ENCODE measurements at regions not wholly inside any gene's neighbourhood (a gene's known extent, or its start where the extent isn't known, plus 50 kb on each side); places are given as distances from the start of the nearest gene placed in this dataset.
A peak's percentile ranks its signal among the peaks of the same experiment; 100 is the strongest.

DNA sequence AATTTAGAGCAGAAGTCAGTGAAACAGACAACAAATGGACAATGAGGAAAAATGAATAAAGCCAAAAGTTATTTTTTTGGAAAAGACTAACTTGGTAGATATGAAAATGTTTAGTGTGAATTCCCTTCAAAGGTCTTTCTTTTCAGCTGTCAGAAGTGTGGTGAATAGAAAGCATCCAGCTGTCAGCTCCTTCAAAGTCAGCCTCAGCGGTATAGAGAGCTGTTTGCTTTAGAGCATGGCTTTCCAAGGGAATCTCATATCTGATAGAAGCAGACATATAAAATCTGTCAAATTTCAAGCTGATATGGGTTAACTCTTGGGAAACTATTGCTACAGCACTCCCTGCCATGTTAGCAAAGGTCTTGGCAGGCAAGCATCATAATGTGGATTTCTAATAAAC, 309.3 kb downstream of the CASP12 start:
- DNase-seq (ENCODE audit: low read depth), result no peak

DNA sequence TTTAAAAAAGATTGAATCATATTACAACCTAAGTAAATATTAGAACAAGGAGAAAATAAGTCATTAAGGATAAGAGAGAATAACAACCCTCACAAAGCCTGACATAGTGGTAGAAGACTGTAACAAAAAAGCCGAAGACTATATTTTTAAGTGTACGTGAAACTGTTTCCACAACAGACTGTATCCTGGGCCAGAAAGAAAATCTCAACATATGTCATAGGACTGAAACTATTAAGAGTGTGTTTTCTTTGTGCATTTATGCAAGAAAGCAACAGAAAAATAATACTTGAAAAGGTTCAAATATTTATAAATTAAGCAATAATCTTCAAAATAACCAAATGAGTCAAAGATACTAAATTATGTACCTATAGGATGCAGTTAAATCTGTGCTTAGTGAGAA, 309.8 kb downstream of the CASP12 start:
- no peak for DNase-seq (ENCODE audit: low read depth)

DNA sequence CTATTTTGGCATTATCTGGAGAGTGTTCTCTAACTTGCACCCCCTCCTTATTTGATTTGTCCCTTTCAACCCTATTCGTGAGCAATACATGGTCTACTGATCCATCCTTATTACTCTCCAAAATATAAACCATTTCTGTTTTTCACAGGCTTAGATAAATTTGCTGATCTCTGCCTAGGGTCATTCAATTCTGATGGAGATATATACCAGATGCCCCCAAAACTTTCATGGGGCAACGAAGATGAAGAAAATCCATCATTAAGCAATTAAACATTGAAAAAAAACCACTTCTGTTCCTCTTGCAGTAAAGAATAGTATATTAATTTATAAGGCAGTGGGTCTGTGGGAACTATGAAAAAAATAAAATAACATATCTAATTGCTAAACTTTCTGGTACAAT, 313.4 kb downstream of the CASP12 start:
- DNase-seq (ENCODE audit: low read depth), result no peak

GRCh38 chr11:104583857-104584256, 314.4 kb downstream of the CASP12 start:
- no peak for DNase-seq (ENCODE audit: low read depth)

- DNase-seq (ENCODE audit: low read depth), result no peak
Observed at GRCh38 chr11:104582431-104582830, 315.8 kb downstream of the CASP12 start.

GRCh38 chr11:104581246-104581980, 316.8 kb downstream of the CASP12 start:
- DNase-seq (ENCODE audit: low read depth), result no peak

- DNase-seq (ENCODE audit: low read depth), result peak; percentile 27
Observed at GRCh38 chr11:104573441-104573990, 324.7 kb downstream of the CASP12 start.

DNA sequence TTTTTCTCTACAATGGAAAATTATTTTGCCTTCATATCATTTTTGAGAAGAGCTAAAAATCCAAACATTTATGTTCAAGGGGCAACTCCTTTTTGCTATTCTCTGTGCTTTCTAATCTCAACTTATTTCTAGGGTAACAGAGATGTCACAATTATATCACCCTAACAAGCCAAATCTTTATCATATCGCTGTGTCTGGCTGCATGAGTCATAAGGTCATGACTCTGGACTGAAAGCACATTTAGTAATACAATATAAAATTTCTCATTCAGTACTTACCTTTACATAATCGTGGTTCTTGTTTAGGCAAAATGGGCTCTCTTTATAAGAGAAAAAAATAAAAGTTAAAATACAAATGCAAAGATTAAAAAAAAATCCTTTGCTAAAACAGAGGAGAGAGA, 326.0 kb downstream of the CASP12 start:
- no peak for DNase-seq (ENCODE audit: low read depth)

DNA sequence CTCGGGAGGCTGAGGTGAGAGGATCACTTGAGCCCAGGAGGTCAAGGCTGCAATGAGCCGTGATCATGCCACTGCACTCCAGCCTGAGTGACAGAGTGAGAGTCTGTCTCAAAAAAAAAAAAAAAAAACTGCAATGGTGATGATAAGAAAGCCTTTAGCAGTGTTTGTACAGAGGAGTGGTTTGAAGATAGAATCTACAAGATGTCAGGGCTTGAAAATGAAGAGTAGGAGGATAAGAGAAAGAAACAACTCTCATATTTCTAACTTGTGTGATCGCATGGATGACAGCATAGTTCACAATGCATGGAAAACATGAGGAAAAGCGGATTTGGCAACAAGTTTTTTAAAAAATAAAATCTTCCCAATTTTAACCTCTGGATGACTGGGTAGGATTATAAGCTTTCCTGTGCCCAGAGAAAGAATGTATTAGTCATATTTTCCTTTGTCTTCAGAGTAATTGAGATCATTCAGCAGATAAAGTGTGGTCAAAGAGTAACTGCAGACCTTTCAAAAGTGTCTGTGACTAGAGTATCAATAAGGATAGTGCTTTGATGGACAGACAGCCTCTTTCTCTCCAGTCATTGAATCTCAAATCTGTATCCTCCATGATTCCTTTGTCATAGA, 328.1 kb downstream of the CASP12 start:
- DNase-seq (ENCODE audit: low read depth), result no peak

- DNase-seq (ENCODE audit: low read depth), result no peak
Observed at GRCh38 chr11:104565583-104565961, 332.7 kb downstream of the CASP12 start.

GRCh38 chr11:104564921-104565582, 333.2 kb downstream of the CASP12 start:
- DNase-seq (ENCODE audit: low read depth), result no peak

- DNase-seq (ENCODE audit: low read depth), result no peak
Observed at GRCh38 chr11:104556606-104557301, 341.5 kb downstream of the CASP12 start.

- no peak for DNase-seq (ENCODE audit: low read depth)
Observed at GRCh38 chr11:104549019-104549418, 349.2 kb downstream of the CASP12 start.

- no peak for DNase-seq (ENCODE audit: low read depth)
Observed at GRCh38 chr11:104547996-104548661, 350.1 kb downstream of the CASP12 start.

GRCh38 chr11:104546501-104546900, 351.8 kb downstream of the CASP12 start:
- no peak for DNase-seq (ENCODE audit: low read depth)

DNA sequence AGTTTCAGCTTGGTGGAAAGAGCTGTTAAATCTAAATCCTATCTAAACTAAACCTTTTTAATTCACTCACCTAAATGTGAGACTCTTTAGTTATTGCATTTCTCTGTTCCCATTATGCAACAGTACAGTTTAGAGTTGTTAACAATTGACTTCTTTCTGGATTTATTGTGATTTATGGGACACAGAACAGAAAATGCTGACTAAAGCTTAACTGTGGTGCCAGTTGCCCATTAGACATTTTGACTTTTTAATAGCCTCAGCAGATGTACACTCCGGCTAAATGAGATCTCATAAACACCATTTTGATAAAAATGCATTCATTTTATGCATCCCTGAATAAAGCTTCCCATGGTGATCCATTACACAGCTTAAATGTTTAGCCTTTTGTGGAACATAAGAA, 356.6 kb downstream of the CASP12 start:
- DNase-seq (ENCODE audit: low read depth), result no peak

DNA sequence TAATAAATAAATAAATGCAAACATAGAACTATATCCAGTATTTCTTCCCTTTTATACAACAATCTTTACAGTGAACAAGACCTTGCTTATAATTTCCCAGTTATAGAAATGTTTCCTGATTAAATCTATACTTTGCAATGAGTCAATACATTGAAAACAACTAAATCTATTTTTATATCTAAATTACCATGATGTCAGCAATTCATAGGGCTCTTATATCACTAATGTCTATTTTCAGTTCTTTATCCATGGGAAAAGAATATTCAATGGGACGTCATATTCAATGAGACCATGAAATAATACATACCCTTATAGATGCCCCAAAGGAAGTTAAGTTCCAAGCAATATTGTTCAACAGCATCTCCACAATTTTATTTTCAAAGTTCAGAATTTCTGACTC, 359.9 kb downstream of the CASP12 start:
- no peak for DNase-seq (ENCODE audit: low read depth)

DNA sequence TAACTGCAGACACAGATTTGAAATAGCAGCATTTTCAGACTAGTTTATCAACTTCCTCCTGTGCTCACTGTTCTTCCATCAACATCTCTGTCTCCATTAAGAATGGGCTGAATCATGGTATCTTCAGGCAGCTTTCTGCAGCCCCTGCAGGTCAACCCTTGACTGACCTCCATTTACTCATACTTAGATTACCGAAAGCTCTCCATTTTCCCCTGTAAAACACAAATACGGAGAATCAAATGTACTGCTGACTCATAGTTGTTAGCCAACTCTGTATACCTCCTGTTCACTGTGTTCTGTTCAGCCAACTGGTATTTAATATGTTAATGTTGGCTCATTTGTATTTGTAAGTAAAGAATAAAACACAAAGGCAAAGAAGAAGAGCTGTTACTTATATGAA, 364.0 kb downstream of the CASP12 start:
- no peak for DNase-seq (ENCODE audit: low read depth)

DNA sequence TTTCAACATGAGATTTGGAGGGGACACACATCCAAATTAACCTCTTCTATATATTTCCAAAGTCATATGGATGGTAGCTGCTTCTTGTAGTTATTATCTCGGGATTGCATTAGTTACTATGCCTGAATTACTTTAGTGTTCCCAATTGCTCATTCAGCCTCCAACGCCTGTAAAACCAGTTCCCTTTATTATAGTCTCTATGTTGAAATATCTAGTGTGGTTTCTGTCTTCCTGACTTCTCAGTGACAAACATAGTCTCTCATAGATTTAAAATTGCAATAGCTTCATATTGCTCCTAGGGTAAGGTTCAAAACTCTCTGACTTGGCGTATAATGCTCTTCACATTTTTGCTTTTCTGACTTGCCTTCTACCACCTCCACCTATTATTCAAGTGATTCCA, 366.4 kb downstream of the CASP12 start:
- DNase-seq (ENCODE audit: low read depth), result no peak

DNA sequence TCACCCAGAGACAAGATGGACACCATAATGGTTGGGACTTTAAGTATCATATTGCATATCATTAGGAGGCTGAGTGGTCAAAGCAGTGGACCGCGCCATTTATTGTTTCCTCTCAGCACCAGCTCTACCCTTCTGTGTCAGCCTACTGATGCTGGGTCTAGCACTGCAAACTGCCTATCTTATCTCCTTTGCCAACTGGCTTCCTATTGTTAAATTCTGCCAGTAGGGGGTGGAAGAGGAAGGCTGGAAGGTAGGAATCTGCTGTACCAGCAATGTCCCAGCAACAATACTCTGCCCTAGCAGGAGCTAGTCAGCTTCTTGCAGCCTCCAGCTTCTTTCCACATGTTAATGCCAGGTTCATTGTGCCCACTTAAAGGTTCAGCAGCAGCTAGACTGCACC, 367.1 kb upstream of the PDGFD start:
- DNase-seq (ENCODE audit: low read depth), result no peak

DNA sequence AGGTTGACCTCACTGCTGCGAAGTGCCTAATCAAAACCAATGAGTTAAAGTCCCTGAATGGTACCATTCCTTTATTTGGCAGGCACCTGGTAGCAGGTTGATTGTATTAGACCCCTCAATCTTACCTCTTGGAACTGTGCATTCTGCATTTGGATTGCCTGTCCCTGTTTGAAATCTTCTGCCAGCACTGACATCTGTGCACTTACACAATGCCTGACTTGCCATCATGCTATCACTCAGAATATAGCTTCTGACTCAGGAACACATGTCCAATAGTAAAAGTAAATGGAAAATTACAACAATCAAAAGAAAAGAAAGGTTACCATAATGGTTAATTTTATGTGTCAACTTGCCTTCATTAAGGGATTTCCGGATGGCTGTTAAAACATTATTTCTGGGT, 366.0 kb upstream of the PDGFD start:
- no peak for DNase-seq (ENCODE audit: low read depth)

DNA sequence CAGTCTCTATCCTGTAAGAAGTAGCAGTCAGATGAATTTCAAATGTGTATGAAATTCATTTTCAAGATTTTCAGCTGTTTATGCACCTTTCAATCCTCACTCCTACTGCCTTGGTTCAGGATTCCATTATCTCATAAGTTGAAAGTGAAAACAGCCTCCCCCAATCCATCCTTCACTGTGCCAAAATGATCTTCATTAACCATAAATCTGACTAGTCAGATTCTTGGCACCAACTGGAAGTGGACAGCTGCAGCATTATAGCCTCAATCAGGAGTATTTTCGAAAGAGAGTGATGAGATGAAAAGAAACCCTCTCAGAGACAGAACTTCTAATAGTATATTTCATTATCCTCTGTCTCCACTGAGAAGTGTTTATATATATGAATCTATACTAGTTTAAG, 365.3 kb upstream of the PDGFD start:
- no peak for DNase-seq (ENCODE audit: low read depth)
